K562 (cell line): ENCODE measurements at regions not wholly inside any gene's neighbourhood (a gene's known extent, or its start where the extent isn't known, plus 50 kb on each side); places are given as distances from the start of the nearest gene placed in this dataset.

ENCODE experiments used
- ATAC-seq: fragments of 200-7000 bp; cut with Tn5 transposase; 3 replicates; pipeline ENCODE4 v1.9.1; 2020; ENCODE audit warnings: moderate library complexity
- BruUV-seq: library from RNA; stranded (reverse); fragments of 400-500 nt; replicated peaks from 2 replicates; lab custom pipeline; 2021; lab: Mats Ljungman, UMichigan
- CTCF ChIA-PET: fragments of 300-600 bp; formaldehyde crosslinking; extraction: SDS; loops from one replicate; lab custom pipeline; 2021; ENCODE audit warnings: low intra/inter-chr PET ratio; lab: Yijun Ruan, JAX
- POLR2A ChIA-PET: fragments of 300-600, 350-650 bp; sonication (Branson Sonifier 250); formaldehyde crosslinking; extraction: SDS; loops from one replicate; lab custom pipeline; 2021; ENCODE audit warnings: antibody characterized with exemption, inconsistent platforms; lab: Yijun Ruan, JAX
- DNase-seq, 4 experiments: peaks; one replicate each; pipeline versions ENCODE4 v3.0.0 to v3.0.0-alpha.2; 2011 to 2018; ENCODE audit warnings: low spot score in 3 of 4, mixed read lengths in 3 of 4; ENCODE audit errors: extremely low read depth in 1 of 4
- FAIRE-seq: peaks from 2 replicates; lab custom pipeline; 2011; peaks lifted over from hg19 to GRCh38; lab: Jason Lieb, UNC
- H2AFZ ChIP-seq: 2 replicates; pipeline ENCODE4 v1.6.0; 2011; ENCODE audit warnings: low read depth, low read length, control low read depth, inconsistent platforms
- H3K27ac ChIP-seq: fragments of 200-600 bp; 3 replicates; pipeline ENCODE4 v1.8.0; 2011; ENCODE audit warnings: low read depth, mild to moderate bottlenecking, control low read depth, inconsistent platforms, low read length, moderate library complexity, mixed read lengths; ENCODE audit errors: extremely low read depth
- H3K27me3 ChIP-seq, 2 experiments: fragments of 300-600 bp in 1 of 2; 2 replicates in 1 of 2; 3 replicates in 1 of 2; pipeline versions ENCODE4 v1.6.0 to v1.8.0; 2011; ENCODE audit warnings: inconsistent platforms in 2 of 2, low read length in 2 of 2, mild to moderate bottlenecking in 1 of 2, mixed read lengths in 1 of 2, moderate library complexity in 1 of 2; ENCODE audit not compliant: control insufficient read depth in 2 of 2, insufficient read depth in 2 of 2
- H3K36me3 ChIP-seq: fragments of 300-600 bp; 3 replicates; pipeline ENCODE4 v1.8.0; 2011; ENCODE audit warnings: mild to moderate bottlenecking, low read length, inconsistent platforms; ENCODE audit not compliant: control insufficient read depth, insufficient read depth
- H3K4me1 ChIP-seq, 2 experiments: fragments of 200-600 bp in 1 of 2; replicated peaks in 1 of 2; 2 replicates in 1 of 2; 3 replicates in 1 of 2; pipeline versions ENCODE4 v1.5.1 to v1.8.0; 2011; ENCODE audit warnings: inconsistent platforms in 2 of 2, low read length in 2 of 2, mild to moderate bottlenecking in 1 of 2, mixed read lengths in 1 of 2, moderate library complexity in 1 of 2; ENCODE audit not compliant: control insufficient read depth in 2 of 2, insufficient read depth in 2 of 2
- H3K4me2 ChIP-seq: 2 replicates; pipeline ENCODE4 v1.6.1; 2011; ENCODE audit warnings: low read length, control low read depth, inconsistent platforms, mixed read lengths; ENCODE audit not compliant: insufficient read depth
- H3K4me3 ChIP-seq: fragments of 200-600 bp; sonication (generic), shearing (Covaris generic); 2 replicates; pipeline ENCODE4 v1.5.1; 2016; ENCODE audit warnings: control low read depth, inconsistent platforms
- H3K79me2 ChIP-seq: fragments of 200-600 bp; 3 replicates; pipeline ENCODE4 v1.8.0; 2011; ENCODE audit warnings: low read length, inconsistent platforms; ENCODE audit not compliant: control insufficient read depth, insufficient read depth
- H3K9ac ChIP-seq, 2 experiments: 2 replicates each; pipeline versions ENCODE4 v1.6.0 to v1.6.1; 2011; ENCODE audit warnings: low read depth in 2 of 2, low read length in 2 of 2, control low read depth in 1 of 2, inconsistent platforms in 1 of 2, mild to moderate bottlenecking in 1 of 2, mixed read lengths in 1 of 2; ENCODE audit not compliant: insufficient read depth in 1 of 2
- H3K9me1 ChIP-seq: one replicate; pipeline ENCODE4 v1.6.0; 2011; ENCODE audit warnings: inconsistent platforms, mild to moderate bottlenecking, low read length, moderate library complexity; ENCODE audit not compliant: control insufficient read depth, insufficient read depth
- H3K9me3 ChIP-seq: replicated peaks from 2 replicates; pipeline ENCODE4 v1.5.1; 2011; ENCODE audit warnings: low read depth, low read length, inconsistent platforms; ENCODE audit not compliant: control insufficient read depth, insufficient read depth
- H4K20me1 ChIP-seq: replicated peaks from 2 replicates; pipeline ENCODE4 v1.6.1; 2011; ENCODE audit warnings: low read length, inconsistent platforms, mixed read lengths; ENCODE audit not compliant: control insufficient read depth, insufficient read depth
- BACH1 ChIP-seq: fragments of 200-800 bp; sonication (Bioruptor generic); IDR thresholded peaks from 2 replicates; pipeline ENCODE4 v1.6.1; 2016; ENCODE audit warnings: missing genetic modification characterization, missing compliant biosample characterization
- HCFC1 ChIP-seq: IDR thresholded peaks from 2 replicates; pipeline ENCODE4 v1.6.1; 2012; ENCODE audit warnings: low read depth, low read length, improper control_type of control experiment
- MYC ChIP-seq, 2 experiments: fragments of 250-450 bp in 1 of 2; sonication (Bioruptor Pico) in 1 of 2; IDR thresholded peaks; 2 replicates each; pipeline versions ENCODE4 v1.5.1 to v1.6.1; 2012 to 2021; ENCODE audit warnings: low read depth in 2 of 2, borderline replicate concordance in 1 of 2, improper control_type of control experiment in 1 of 2, low read length in 1 of 2, mild to moderate bottlenecking in 1 of 2, moderate library complexity in 1 of 2
- NFE2L1 ChIP-seq: fragments of 450-650 bp; IDR thresholded peaks from 2 replicates; pipeline ENCODE4 v1.6.1; 2016; ENCODE audit warnings: missing genetic modification characterization, low read depth, mild to moderate bottlenecking, missing compliant biosample characterization, moderate library complexity, borderline replicate concordance
- PTBP1 ChIP-seq: fragments of 200-400 bp; formaldehyde crosslinking; IDR thresholded peaks from 2 replicates; pipeline ENCODE4 v1.6.1; 2017; ENCODE audit warnings: low read depth, low read length
- RCOR1 ChIP-seq, 2 experiments: IDR thresholded peaks; 2 replicates each; pipeline ENCODE4 v1.6.1; 2012; ENCODE audit warnings: low read depth in 2 of 2, low read length in 2 of 2, borderline replicate concordance in 1 of 2, improper control_type of control experiment in 1 of 2
- STAG1 ChIP-seq: sonication (generic); formaldehyde crosslinking; IDR thresholded peaks from 2 replicates; pipeline ENCODE4 v1.5.0; 2020; ENCODE audit warnings: missing genetic modification reagents, borderline replicate concordance
- ZNF124 ChIP-seq: sonication (generic); formaldehyde crosslinking; IDR thresholded peaks from 2 replicates; pipeline ENCODE4 v1.8.1; 2022; ENCODE audit warnings: missing genetic modification reagents
- ZNF197 ChIP-seq: fragments of 200-800 bp; sonication (Bioruptor generic); IDR thresholded peaks from 2 replicates; pipeline ENCODE4 v1.6.1; 2016; ENCODE audit warnings: low read depth, missing genetic modification characterization, missing compliant biosample characterization
- ZNF274 ChIP-seq: IDR thresholded peaks from 2 replicates; pipeline ENCODE4 v1.6.1; 2011; ENCODE audit warnings: low read depth, mild to moderate bottlenecking, low read length, moderate library complexity, borderline replicate concordance
- ZNF830 ChIP-seq: fragments of 250-450 bp; sonication (Bioruptor Pico); IDR thresholded peaks from 2 replicates; pipeline ENCODE4 v1.5.0; 2021; ENCODE audit warnings: mild to moderate bottlenecking
- WGBS: fragments of 100-300 bp; shearing (Covaris generic); methylation state at CpG from one replicate; pipeline ENCODE4 v1.1.6; 2016; ENCODE audit warnings: low coverage, mixed read lengths; ENCODE audit not compliant: insufficient coverage; ENCODE audit errors: missing lambda C conversion rate; 5-methylcytosine and 5-hydroxymethylcytosine counted together
- in situ Hi-C: fragments of 300-500 bp; cut with MboI; formaldehyde crosslinking; loops from 4 replicates; pipeline ENCODE4 v1.15.0; 2018; ENCODE audit warnings: inconsistent platforms, mixed read lengths
- intact Hi-C: fragments of 100-400 bp; cut with micrococcal nuclease; formaldehyde crosslinking; loops from 2 replicates; pipeline ENCODE4 v1.14.2; 2022
- TF ChIP-seq, protein P1 (sequence below), 2 experiments: fragments of 450-650 bp in 1 of 2; sonication (generic) in 1 of 2; formaldehyde crosslinking; conservative IDR thresholded peaks; 2 replicates each; pipeline versions ENCODE4 v1.4.0 to v1.8.1; 2020 to 2022; ENCODE audit warnings: mild to moderate bottlenecking in 1 of 2, missing genetic modification reagents in 1 of 2
- TF ChIP-seq, protein P2 (sequence below): fragments of 450-650 bp; IDR thresholded peaks from 2 replicates; pipeline ENCODE4 v1.6.1; 2018; ENCODE audit not compliant: partially characterized antibody

DNA sequence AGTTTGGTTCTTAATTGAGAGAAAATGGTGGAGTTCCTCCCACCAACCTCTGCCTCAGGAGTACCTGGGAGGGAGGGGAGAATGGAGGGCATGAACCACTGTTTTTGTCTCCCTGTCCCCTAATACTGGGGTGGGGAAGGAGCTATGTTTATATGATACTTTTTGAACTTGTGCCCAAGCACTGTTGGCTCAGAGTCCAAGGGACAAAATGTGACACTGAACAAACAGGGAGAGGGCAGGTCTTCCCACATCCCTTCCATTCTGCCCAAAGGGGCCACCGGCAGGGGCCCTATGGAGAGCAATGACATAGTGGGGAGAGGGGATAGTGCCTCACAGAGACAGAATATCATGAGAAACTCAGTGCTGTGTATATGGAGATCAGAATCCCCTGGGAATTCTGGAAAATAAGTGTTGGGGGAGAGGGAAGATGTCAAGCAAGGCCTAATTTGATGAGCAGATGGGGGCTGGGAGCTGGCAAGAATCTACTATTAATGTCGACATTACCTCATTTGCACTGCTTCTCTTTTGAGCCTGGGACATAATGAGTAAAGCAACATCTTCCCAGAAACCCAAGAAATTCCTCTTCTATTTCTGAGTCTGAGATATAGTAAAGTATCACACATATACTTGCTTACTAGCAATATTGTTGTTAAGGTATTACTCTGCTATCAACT is 180.6 kb downstream of the CYP26A1 start:
- FAIRE-seq (no peak), DNase-seq (no peak), ATAC-seq (no peak)
- in situ Hi-C loops = no loop called here
- ChIA-PET POLR2A (no interaction called here), CTCF (no interaction called here)
- no peaks in the 10 kb centered on the region for H3K79me2 ChIP-seq
- H3K9ac ChIP-seq = no peak overlapping the region
- no peaks in the 10 kb centered on the region for H3K9me1 ChIP-seq
- H4K20me1 ChIP-seq = no peaks in the 10 kb centered on the region
- peaks cover 0 to 6% of the 10 kb centered on the region in 2 experiments; a peak in 2 of 5 replicates for H3K4me1 ChIP-seq
- WGBS = 15% methylated on average over 2 of the region's 2 CpGs
- H3K4me2 ChIP-seq = no peak overlapping the region
- H3K4me3 ChIP-seq = no peak overlapping the region
- 0 out of 5 replicates have a peak, but pooled peaks cover 0 to 4% of the 10 kb centered on the region in 2 experiments for H3K27me3 ChIP-seq
- H3K36me3 ChIP-seq = no peaks in the 10 kb centered on the region
- no peak overlapping the region for H3K27ac ChIP-seq
- no peaks in the 10 kb centered on the region for H3K9me3 ChIP-seq
- BruUV-seq = no TSS peak
- no peak overlapping the region for H2AFZ ChIP-seq
- TF ChIP-seq ZNF274 (no peak), BACH1 (no peak), PTBP1 (no peak), ZNF124 (CRISPR knock-in tag) (no peak), NFE2L1 (tag) (no peak), ZNF197 (CRISPR knock-in tag) (no peak), MYC (IDR thresholded peaks at IDR 0.05; ENCODE audit: low read depth, low read length) (no peak), MYC (CRISPR knock-in tag; IDR thresholded peaks at IDR 0.05; ENCODE audit: borderline replicate concordance, low read depth) (no peak), STAG1 (CRISPR knock-in tag) (no peak), HCFC1 (no peak), ZNF830 (CRISPR knock-in tag) (no peak), RCOR1 (IDR thresholded peaks at IDR 0.05; ENCODE audit: borderline replicate concordance in 1 of 2, low read depth in 2 of 2, low read length in 2 of 2) (no peak)
- TF ChIP-seq, protein P1, sequence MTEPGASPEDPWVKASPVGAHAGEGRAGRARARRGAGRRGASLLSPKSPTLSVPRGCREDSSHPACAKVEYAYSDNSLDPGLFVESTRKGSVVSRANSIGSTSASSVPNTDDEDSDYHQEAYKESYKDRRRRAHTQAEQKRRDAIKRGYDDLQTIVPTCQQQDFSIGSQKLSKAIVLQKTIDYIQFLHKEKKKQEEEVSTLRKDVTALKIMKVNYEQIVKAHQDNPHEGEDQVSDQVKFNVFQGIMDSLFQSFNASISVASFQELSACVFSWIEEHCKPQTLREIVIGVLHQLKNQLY (CRISPR knock-in tag; conservative IDR thresholded peaks at IDR 0.05) = no peak
- TF ChIP-seq, protein P2, sequence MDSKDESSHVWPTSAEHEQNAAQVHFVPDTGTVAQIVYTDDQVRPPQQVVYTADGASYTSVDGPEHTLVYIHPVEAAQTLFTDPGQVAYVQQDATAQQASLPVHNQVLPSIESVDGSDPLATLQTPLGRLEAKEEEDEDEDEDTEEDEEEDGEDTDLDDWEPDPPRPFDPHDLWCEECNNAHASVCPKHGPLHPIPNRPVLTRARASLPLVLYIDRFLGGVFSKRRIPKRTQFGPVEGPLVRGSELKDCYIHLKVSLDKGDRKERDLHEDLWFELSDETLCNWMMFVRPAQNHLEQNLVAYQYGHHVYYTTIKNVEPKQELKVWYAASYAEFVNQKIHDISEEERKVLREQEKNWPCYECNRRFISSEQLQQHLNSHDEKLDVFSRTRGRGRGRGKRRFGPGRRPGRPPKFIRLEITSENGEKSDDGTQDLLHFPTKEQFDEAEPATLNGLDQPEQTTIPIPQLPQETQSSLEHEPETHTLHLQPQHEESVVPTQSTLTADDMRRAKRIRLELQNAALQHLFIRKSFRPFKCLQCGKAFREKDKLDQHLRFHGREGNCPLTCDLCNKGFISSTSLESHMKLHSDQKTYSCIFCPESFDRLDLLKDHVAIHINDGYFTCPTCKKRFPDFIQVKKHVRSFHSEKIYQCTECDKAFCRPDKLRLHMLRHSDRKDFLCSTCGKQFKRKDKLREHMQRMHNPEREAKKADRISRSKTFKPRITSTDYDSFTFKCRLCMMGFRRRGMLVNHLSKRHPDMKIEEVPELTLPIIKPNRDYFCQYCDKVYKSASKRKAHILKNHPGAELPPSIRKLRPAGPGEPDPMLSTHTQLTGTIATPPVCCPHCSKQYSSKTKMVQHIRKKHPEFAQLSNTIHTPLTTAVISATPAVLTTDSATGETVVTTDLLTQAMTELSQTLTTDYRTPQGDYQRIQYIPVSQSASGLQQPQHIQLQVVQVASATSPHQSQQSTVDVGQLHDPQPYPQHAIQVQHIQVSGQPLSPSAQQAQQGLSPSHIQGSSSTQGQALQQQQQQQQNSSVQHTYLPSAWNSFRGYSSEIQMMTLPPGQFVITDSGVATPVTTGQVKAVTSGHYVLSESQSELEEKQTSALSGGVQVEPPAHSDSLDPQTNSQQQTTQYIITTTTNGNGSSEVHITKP = no peak
- intact Hi-C loops = no loop called here
